Neural cell (in vitro differentiated cells): ENCODE measurements at regions not wholly inside any gene's neighbourhood (a gene's known extent, or its start where the extent isn't known, plus 50 kb on each side); places are given as distances from the start of the nearest gene placed in this dataset.

Source experiments
- CTCF ChIP-seq: fragments of 450-650 bp; IDR thresholded peaks from 2 replicates; pipeline ENCODE4 v1.5.1; 2014; ENCODE audit warnings: antibody characterized with exemption, mild to moderate bottlenecking, moderate library complexity; ENCODE audit not compliant: poor library complexity, severe bottlenecking
- EP300 ChIP-seq: fragments of 450-650 bp; conservative IDR thresholded peaks from 2 replicates; pipeline ENCODE4 v1.6.1; 2014; ENCODE audit warnings: antibody characterized with exemption, mild to moderate bottlenecking, moderate library complexity; ENCODE audit not compliant: poor library complexity, severe bottlenecking
- EZH2 ChIP-seq: fragments of 200-600, 300-800 bp; shearing (Covaris generic), sonication (generic); IDR thresholded peaks from 2 replicates; pipeline ENCODE4 v1.6.1; 2014; ENCODE audit warnings: antibody characterized with exemption, low read length, borderline replicate concordance, mild to moderate bottlenecking; ENCODE audit not compliant: insufficient read depth, poor library complexity, severe bottlenecking
- MXI1 ChIP-seq: fragments of 450-650 bp; conservative IDR thresholded peaks from 2 replicates; pipeline ENCODE4 v1.6.1; 2014; ENCODE audit warnings: antibody characterized with exemption, mild to moderate bottlenecking; ENCODE audit not compliant: poor library complexity, severe bottlenecking
- POLR2AphosphoS5 ChIP-seq: IDR thresholded peaks from 2 replicates; pipeline ENCODE4 v1.6.1; 2012
- RAD21 ChIP-seq: fragments of 450-650 bp; conservative IDR thresholded peaks from 2 replicates; pipeline ENCODE4 v1.6.1; 2014; ENCODE audit warnings: antibody characterized with exemption, mild to moderate bottlenecking, moderate library complexity
- SMC3 ChIP-seq: fragments of 450-650 bp; conservative IDR thresholded peaks from 2 replicates; pipeline ENCODE4 v1.6.1; 2014; ENCODE audit warnings: antibody characterized with exemption, mild to moderate bottlenecking, moderate library complexity; ENCODE audit not compliant: poor library complexity
- TAF1 ChIP-seq: IDR thresholded peaks from 2 replicates; pipeline ENCODE4 v1.6.1; 2012; ENCODE audit warnings: low read depth

- TF ChIP-seq POLR2AphosphoS5 (no peak), RAD21 (no peak), CTCF (no peak), EZH2 (no peak), TAF1 (no peak), SMC3 (no peak), EP300 (no peak), MXI1 (no peak)
Measured at GRCh38 chr6:113050010-113050858, 703.1 kb downstream of the RFPL4B start.
